Skeletal muscle cell (primary cell): ENCODE measurements at regions not wholly inside any gene's neighbourhood (a gene's known extent, or its start where the extent isn't known, plus 50 kb on each side); places are given as distances from the start of the nearest gene placed in this dataset.

Experiments
- DNase-seq: peaks from one replicate; pipeline ENCODE4 v3.0.0-alpha.2; 2010; ENCODE audit warnings: low read depth
- H3K4me3 ChIP-seq: 2 replicates; pipeline ENCODE4 v1.5.1; 2011; ENCODE audit warnings: low read depth, mild to moderate bottlenecking, control low read depth, low read length, moderate library complexity

GRCh38 chr3:86740751-86741150 lies 250.2 kb downstream of the VGLL3 start:
- H3K4me3 ChIP-seq, result no peak overlapping the region
- DNase-seq, result no peak

GRCh38 chr3:86739244-86739643 lies 251.7 kb downstream of the VGLL3 start:
- no peak for DNase-seq
- H3K4me3 ChIP-seq, result no peak overlapping the region

GRCh38 chr3:86738684-86739083 lies 252.3 kb downstream of the VGLL3 start:
- DNase-seq, result no peak
- no peak overlapping the region for H3K4me3 ChIP-seq

GRCh38 chr3:86737517-86737916 lies 253.4 kb downstream of the VGLL3 start:
- DNase-seq, result no peak
- H3K4me3 ChIP-seq, result no peak overlapping the region

GRCh38 chr3:86733257-86733656 lies 257.7 kb downstream of the VGLL3 start:
- H3K4me3 ChIP-seq, result no peak overlapping the region
- DNase-seq, result no peak

- DNase-seq, result no peak
- no peak overlapping the region for H3K4me3 ChIP-seq
Observed at GRCh38 chr3:86731501-86731901, 259.4 kb downstream of the VGLL3 start.

- H3K4me3 ChIP-seq, result no peak overlapping the region
- no peak for DNase-seq
Observed at GRCh38 chr3:86723433-86723832, 267.5 kb downstream of the VGLL3 start.

- DNase-seq, result no peak
Observed at GRCh38 chr3:86711634-86712033, 279.3 kb downstream of the VGLL3 start.

GRCh38 chr3:86708893-86709292 lies 282.1 kb downstream of the VGLL3 start:
- DNase-seq, result no peak

More at GRCh38 chr3:86711634-86712033, 279.3 kb downstream of the VGLL3 start:
- no peak overlapping the region for H3K4me3 ChIP-seq

GRCh38 chr3:86702381-86702958 lies 288.5 kb downstream of the VGLL3 start:
- DNase-seq, result no peak
- no peak overlapping the region for H3K4me3 ChIP-seq

More at GRCh38 chr3:86708893-86709292, 282.1 kb downstream of the VGLL3 start:
- no peak overlapping the region for H3K4me3 ChIP-seq

- no peak for DNase-seq
- no peak overlapping the region for H3K4me3 ChIP-seq
Observed at GRCh38 chr3:86695752-86696151, 295.2 kb downstream of the VGLL3 start.

GRCh38 chr3:86673991-86674390 lies 317.0 kb downstream of the VGLL3 start:
- no peak overlapping the region for H3K4me3 ChIP-seq

GRCh38 chr3:86661817-86662216 lies 329.1 kb downstream of the VGLL3 start:
- no peak overlapping the region for H3K4me3 ChIP-seq
- DNase-seq, result no peak

More at GRCh38 chr3:86673991-86674390, 317.0 kb downstream of the VGLL3 start:
- DNase-seq, result no peak

GRCh38 chr3:86658876-86659275 lies 332.1 kb downstream of the VGLL3 start:
- H3K4me3 ChIP-seq, result no peak overlapping the region
- DNase-seq, result no peak

GRCh38 chr3:86654806-86655460 lies 336.0 kb downstream of the VGLL3 start:
- no peak overlapping the region for H3K4me3 ChIP-seq
- DNase-seq, result no peak

- H3K4me3 ChIP-seq, result no peak overlapping the region
- no peak for DNase-seq
Observed at GRCh38 chr3:86653661-86654205, 337.2 kb downstream of the VGLL3 start.

- H3K4me3 ChIP-seq, result no peak overlapping the region
- DNase-seq, result no peak
Observed at GRCh38 chr3:86648087-86648486, 342.9 kb downstream of the VGLL3 start.

- DNase-seq, result no peak
- no peak overlapping the region for H3K4me3 ChIP-seq
Observed at GRCh38 chr3:86645756-86646155, 345.2 kb downstream of the VGLL3 start.

GRCh38 chr3:86634361-86634760 lies 356.6 kb downstream of the VGLL3 start:
- DNase-seq, result no peak
- no peak overlapping the region for H3K4me3 ChIP-seq

- no peak overlapping the region for H3K4me3 ChIP-seq
- no peak for DNase-seq
Observed at GRCh38 chr3:86629511-86629910, 361.4 kb downstream of the VGLL3 start.

- no peak for DNase-seq
- H3K4me3 ChIP-seq, result no peak overlapping the region
Observed at GRCh38 chr3:86624192-86624591, 366.8 kb downstream of the VGLL3 start.
